GM21737 (cell line): ENCODE measurements at regions not wholly inside any gene's neighbourhood (a gene's known extent, or its start where the extent isn't known, plus 50 kb on each side); places are given as distances from the start of the nearest gene placed in this dataset.
"Not testable (repeated sequence)": the region's sequence is repeated elsewhere in the genome, so short reads cannot be mapped to it uniquely, and the experiment has no call there.

Experiments
- ATAC-seq: cut with Tn5 transposase; IDR thresholded peaks from one replicate; pipeline ENCODE4 v1.9.1; 2021; ENCODE audit warnings: mild to moderate bottlenecking, moderate library complexity; ENCODE audit not compliant: unreplicated experiment

- no peak for ATAC-seq
These were observed 474.4 kb upstream of the NR5A2 start for GRCh38 chr1:199553104-199553503.

GRCh38 chr1:199561334-199561733 lies 466.2 kb upstream of the NR5A2 start:
- no peak for ATAC-seq

DNA sequence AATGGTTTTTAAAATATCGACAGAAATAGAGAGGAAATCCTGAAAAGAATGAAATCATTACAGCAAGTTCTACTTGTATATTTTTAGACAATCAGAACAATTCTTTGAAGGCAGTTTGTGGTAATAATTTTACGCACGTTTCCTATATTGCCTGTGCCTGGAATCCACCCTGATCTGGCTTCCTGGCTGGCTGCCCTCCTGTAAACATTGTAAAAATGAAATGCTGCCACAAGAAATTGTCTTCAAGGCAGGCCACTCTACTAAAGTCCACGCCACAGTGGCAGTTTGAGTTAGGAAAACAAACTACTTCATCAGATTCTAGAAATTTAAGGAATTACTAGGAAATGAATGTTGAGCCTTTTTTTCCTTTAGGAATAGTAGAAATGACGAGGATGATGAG lies 454.5 kb upstream of the NR5A2 start:
- ATAC-seq, result no peak

GRCh38 chr1:199574950-199575349 lies 452.6 kb upstream of the NR5A2 start:
- no peak for ATAC-seq

GRCh38 chr1:199580300-199580699 lies 447.2 kb upstream of the NR5A2 start:
- no peak for ATAC-seq

- ATAC-seq, result no peak
These were observed 442.1 kb upstream of the NR5A2 start for GRCh38 chr1:199585392-199585791.

GRCh38 chr1:199590708-199591107 lies 436.8 kb upstream of the NR5A2 start:
- peak; percentile 77 for ATAC-seq

- ATAC-seq, result no peak
These were observed 436.0 kb upstream of the NR5A2 start for GRCh38 chr1:199591468-199591867.

- no peak for ATAC-seq
These were observed 434.0 kb upstream of the NR5A2 start for GRCh38 chr1:199593475-199593874.

- ATAC-seq, result not testable (repeated sequence)
These were observed 431.1 kb upstream of the NR5A2 start for GRCh38 chr1:199596448-199596847.

DNA sequence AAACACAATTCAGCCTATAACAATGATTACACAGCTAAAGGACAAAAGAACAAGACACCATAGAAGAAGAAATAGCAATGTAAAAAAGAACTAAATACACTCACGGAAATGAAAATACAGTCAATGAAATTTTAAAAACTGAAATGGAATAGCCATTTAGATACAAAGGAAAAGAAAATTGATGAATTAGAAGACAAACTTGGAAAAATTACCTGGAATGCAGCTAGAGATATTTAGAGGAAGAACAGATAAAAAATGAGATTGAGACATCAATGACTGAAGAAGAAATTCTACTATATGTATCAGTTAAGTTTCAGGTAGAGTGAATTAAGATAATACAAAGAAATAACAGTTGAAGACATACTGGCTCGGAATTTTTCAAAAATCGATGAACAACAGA lies 430.4 kb upstream of the NR5A2 start:
- no peak for ATAC-seq

- no peak for ATAC-seq
These were observed 419.1 kb upstream of the NR5A2 start for GRCh38 chr1:199608414-199608813.

DNA sequence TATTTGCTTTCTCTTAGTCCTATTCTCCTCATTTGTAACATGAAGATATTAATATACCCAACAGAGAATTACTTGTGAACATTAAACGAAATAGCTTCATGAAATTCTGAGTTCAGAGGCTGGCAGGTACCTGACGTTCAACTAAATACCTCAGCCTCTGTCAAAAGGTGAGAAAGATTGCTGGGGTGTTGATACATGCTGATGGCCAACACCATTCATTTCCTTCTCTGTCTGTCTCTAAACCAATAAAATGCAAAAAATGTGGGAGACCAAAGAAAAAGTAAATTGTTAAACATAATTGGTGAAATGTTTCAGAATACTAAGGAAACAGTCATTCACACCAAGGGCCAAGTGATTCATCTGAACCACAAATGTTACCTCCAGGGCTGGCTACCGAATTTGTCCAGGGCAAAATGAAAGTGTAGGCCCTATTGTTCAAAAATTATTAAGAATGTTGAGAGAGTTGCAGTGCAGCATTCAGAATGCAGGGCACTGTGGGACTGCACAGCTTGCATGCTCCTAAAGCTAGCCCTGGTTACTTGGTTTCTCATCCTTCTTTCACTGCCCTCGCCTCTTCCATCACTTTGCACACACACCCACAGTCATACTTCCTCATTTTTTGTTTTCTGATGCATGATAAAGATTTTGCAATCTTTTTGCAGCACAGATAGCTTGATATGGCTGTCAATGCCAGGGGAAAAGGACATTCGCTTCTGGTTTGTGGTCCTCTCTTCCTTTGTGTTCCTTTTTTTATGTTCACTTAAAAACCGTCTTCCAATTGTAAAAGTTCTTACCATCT lies 414.3 kb upstream of the NR5A2 start:
- no peak for ATAC-seq

DNA sequence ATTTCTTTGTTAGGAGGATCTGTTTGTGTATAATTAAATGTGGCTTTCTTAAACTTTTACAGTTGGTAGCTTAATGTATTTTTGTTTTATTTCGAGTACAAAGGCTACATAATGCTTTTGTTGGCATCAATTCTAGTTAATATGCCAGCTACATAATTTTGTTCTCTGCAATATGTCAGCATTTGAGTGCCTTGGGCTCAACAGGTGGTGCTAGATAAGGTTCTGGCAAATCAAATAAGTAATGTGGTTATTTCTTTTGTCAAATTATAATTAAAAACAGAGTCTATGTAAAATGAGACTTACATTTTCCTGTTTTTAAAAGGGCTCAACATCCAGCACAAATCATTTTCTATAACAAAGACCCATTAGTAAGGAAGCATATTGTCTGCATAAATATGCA lies 410.6 kb upstream of the NR5A2 start:
- ATAC-seq, result no peak

- no peak for ATAC-seq
These were observed 408.3 kb upstream of the NR5A2 start for GRCh38 chr1:199619223-199619622.

- not testable (repeated sequence) for ATAC-seq
These were observed 401.3 kb upstream of the NR5A2 start for GRCh38 chr1:199626228-199626627.

GRCh38 chr1:199629624-199630023 lies 397.9 kb upstream of the NR5A2 start:
- ATAC-seq, result no peak

DNA sequence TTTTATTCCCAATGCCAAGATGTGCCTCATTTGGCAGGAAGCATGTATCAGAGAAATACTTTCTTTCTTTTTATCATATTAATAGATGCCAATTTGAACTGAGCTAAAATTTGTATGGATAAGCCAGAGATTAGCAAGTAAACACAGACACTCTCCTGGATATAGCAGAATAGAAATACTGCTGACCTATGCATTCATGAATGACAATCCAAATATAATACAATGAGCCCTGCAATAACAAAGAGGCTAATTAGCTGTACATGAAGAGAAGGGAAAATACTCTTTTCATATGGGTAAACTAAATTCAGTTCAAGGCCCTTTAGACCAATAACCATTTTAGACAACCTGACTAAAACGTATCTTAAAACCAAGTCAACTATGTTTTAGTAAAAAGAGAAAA lies 388.1 kb upstream of the NR5A2 start:
- ATAC-seq, result no peak

DNA sequence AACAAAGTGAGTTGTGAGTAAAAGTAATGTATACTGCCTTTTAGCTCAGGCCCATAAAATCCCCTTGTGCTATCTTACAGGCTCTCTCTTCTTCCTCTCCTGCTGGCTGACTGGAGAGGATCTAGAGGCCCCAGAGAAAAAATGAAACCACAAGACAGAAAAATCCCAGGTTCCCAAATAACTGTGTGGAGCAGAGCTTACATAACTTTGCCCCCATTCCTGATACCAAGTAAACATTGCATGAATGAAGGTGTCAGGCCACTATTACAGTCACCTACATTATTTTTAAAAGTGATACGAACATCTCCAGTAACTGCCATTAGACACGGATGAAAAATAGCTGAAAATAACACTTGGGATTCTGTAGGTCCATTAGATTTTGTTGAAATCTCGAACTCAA lies 386.0 kb upstream of the NR5A2 start:
- ATAC-seq, result no peak

GRCh38 chr1:199644912-199645311 lies 382.6 kb upstream of the NR5A2 start:
- ATAC-seq, result no peak

GRCh38 chr1:199646761-199647160 lies 380.7 kb upstream of the NR5A2 start:
- ATAC-seq, result no peak

- no peak for ATAC-seq
These were observed 370.1 kb upstream of the NR5A2 start for GRCh38 chr1:199657449-199657848.

GRCh38 chr1:199660071-199660470 lies 367.4 kb upstream of the NR5A2 start:
- ATAC-seq, result no peak
